ENCODE measurements at regions not wholly inside any gene's neighbourhood (a gene's known extent, or its start where the extent isn't known, plus 50 kb on each side); places are given as distances from the start of the nearest gene placed in this dataset.

DNA sequence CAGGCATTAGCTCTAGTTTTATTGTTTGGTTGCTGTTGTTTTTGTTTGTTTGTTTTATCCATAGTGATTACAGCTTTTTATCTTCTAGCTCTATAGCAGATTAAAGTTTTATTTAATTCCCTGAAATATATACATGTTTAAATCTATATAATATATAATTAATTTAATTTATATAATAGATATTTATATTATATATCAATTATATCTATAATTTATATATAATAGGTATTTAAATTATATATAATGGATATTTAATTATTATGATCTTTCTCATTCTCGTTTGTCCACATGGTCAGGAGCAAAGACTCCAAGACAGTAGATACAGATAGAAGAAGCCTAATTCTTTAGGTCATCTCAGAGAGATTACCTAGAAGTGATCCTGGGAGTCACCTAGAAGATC, 238.8 kb upstream of the GPR149 start:
- Mint-ChIP-seq H3K9me3 (ENCODE audit: low read depth) (peaks cover 2% of the 10 kb centered on the region), H3K27ac (ENCODE audit: unreplicated experiment) (no peak overlapping the region), H3K36me3 (ENCODE audit: low read depth) (no peaks in the 10 kb centered on the region), H3K4me3 (ENCODE audit: unreplicated experiment) (no peak overlapping the region), H3K27me3 (ENCODE audit: low read depth) (peaks cover 4% of the 10 kb centered on the region), H3K4me1 (ENCODE audit: low read depth) (no peaks in the 10 kb centered on the region)
- no peak for DNase-seq (ENCODE audit: low spot score)
- TF ChIP-seq, protein P1, sequence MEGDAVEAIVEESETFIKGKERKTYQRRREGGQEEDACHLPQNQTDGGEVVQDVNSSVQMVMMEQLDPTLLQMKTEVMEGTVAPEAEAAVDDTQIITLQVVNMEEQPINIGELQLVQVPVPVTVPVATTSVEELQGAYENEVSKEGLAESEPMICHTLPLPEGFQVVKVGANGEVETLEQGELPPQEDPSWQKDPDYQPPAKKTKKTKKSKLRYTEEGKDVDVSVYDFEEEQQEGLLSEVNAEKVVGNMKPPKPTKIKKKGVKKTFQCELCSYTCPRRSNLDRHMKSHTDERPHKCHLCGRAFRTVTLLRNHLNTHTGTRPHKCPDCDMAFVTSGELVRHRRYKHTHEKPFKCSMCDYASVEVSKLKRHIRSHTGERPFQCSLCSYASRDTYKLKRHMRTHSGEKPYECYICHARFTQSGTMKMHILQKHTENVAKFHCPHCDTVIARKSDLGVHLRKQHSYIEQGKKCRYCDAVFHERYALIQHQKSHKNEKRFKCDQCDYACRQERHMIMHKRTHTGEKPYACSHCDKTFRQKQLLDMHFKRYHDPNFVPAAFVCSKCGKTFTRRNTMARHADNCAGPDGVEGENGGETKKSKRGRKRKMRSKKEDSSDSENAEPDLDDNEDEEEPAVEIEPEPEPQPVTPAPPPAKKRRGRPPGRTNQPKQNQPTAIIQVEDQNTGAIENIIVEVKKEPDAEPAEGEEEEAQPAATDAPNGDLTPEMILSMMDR (IDR thresholded peaks at IDR 0.05): no peak

DNA sequence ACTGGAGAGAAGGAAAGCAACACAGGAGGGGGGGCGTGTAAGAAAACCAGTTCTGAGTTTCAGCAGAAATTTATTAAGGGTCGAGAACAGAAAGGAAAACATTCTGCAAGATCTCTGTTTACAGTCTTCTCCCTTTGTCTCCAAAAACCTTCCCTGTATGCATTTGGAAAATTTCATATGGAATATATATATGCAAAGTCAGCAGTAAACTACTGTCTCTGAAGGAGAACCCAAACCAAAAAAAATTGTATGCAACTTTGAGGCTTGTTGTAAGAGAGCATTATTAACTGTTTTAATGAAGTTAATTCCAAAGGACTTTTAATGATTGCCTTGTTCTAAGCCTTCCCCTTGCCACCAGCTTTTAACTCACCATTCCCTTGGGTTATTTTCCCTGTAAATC, 238.2 kb upstream of the GPR149 start:
- Mint-ChIP-seq H3K27me3 (ENCODE audit: low read depth) (peaks cover 5% of the 10 kb centered on the region), H3K4me1 (ENCODE audit: low read depth) (no peaks in the 10 kb centered on the region), H3K9me3 (ENCODE audit: low read depth) (peaks cover 2% of the 10 kb centered on the region), H3K36me3 (ENCODE audit: low read depth) (no peaks in the 10 kb centered on the region), H3K4me3 (ENCODE audit: unreplicated experiment) (no peak overlapping the region), H3K27ac (ENCODE audit: unreplicated experiment) (no peak overlapping the region)
- DNase-seq (ENCODE audit: low spot score): no peak
- TF ChIP-seq, protein P1 (IDR thresholded peaks at IDR 0.05): no peak

DNA sequence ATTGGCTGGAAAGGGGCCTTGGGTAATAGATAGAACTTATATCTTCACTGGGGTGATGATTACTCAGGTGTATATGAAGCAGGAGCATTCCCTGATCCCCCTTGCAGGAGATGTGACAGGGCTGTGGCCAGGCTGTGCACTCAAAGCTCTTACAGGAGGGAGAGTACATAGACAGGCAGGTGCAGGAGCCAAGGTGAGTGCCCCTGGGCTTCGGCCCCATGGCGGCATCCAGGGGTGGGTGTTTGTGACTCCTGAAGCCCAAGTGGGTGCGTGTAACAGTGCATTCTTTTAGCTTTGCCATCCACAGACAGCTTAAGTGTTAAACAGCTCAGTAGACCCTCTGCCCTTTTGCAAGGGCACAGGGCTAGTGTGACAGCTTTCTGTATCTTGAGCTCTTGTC, 236.6 kb upstream of the GPR149 start:
- no peak for DNase-seq (ENCODE audit: low spot score)
- H3K27ac Mint-ChIP-seq (ENCODE audit: unreplicated experiment): no peak overlapping the region
- peaks cover 7% of the 10 kb centered on the region for H3K27me3 Mint-ChIP-seq (ENCODE audit: low read depth)
- H3K4me3 Mint-ChIP-seq (ENCODE audit: unreplicated experiment): no peak overlapping the region
- no peaks in the 10 kb centered on the region for H3K36me3 Mint-ChIP-seq (ENCODE audit: low read depth)
- H3K9me3 Mint-ChIP-seq (ENCODE audit: low read depth): no peaks in the 10 kb centered on the region
- H3K4me1 Mint-ChIP-seq (ENCODE audit: low read depth): no peaks in the 10 kb centered on the region
- TF ChIP-seq, protein P1 (IDR thresholded peaks at IDR 0.05): no peak

DNA sequence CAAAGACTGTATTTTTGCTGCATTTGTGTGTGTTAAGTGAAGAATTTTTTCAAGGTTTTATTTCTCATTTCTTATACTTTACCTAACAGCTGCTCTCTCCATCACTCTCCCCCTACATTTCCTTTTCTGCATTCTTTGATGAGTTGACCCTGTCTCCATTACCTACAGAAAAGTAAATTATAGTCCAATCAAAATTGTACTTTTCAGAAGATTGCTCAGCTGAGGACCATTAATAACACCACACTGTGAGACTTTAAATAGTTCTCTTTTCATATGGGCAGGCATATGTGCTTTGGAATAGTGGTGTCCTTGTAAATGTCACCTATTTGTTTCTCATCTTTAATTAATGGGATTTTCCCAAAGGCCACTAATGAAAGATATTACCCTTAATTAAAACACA, 234.7 kb upstream of the GPR149 start:
- no peak for DNase-seq (ENCODE audit: low spot score)
- no peaks in the 10 kb centered on the region for H3K36me3 Mint-ChIP-seq (ENCODE audit: low read depth)
- H3K27ac Mint-ChIP-seq (ENCODE audit: unreplicated experiment): no peak overlapping the region
- no peaks in the 10 kb centered on the region for H3K4me1 Mint-ChIP-seq (ENCODE audit: low read depth)
- no peaks in the 10 kb centered on the region for H3K9me3 Mint-ChIP-seq (ENCODE audit: low read depth)
- peaks cover 11% of the 10 kb centered on the region for H3K27me3 Mint-ChIP-seq (ENCODE audit: low read depth)
- H3K4me3 Mint-ChIP-seq (ENCODE audit: unreplicated experiment): no peak overlapping the region
- TF ChIP-seq, protein P1 (IDR thresholded peaks at IDR 0.05): no peak

DNA sequence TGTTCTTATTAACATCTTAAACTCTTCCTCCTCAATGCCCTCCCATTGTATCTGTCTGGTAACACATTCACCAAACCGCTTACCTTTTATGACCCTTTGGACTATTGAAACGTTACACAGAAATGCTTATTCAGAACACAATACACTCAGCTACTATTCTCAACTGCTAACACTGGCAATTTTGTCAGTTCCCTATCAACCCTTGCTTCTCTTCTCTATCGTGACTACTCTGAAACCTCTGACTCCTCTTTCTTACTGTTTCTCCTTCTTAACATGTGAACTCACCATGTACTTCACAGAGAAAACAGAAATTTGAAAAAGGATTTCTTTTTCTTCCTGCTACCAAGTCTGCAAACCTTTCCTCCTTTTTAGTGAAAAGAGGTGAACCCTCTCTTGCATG, 232.9 kb upstream of the GPR149 start:
- TF ChIP-seq, protein P1 (IDR thresholded peaks at IDR 0.05): no peak
- no peak for DNase-seq (ENCODE audit: low spot score)
- H3K4me1 Mint-ChIP-seq (ENCODE audit: low read depth): no peaks in the 10 kb centered on the region
- H3K36me3 Mint-ChIP-seq (ENCODE audit: low read depth): no peaks in the 10 kb centered on the region
- H3K9me3 Mint-ChIP-seq (ENCODE audit: low read depth): no peaks in the 10 kb centered on the region
- no peak overlapping the region for H3K4me3 Mint-ChIP-seq (ENCODE audit: unreplicated experiment)
- peaks cover 11% of the 10 kb centered on the region for H3K27me3 Mint-ChIP-seq (ENCODE audit: low read depth)
- no peak overlapping the region for H3K27ac Mint-ChIP-seq (ENCODE audit: unreplicated experiment)
